ENCODE measurements at regions not wholly inside any gene's neighbourhood (a gene's known extent, or its start where the extent isn't known, plus 50 kb on each side); places are given as distances from the start of the nearest gene placed in this dataset.

- DNase-seq: no peak
- no peaks in the 10 kb centered on the region for H3K36me3 ChIP-seq (ENCODE audit: control insufficient read depth in 4 of 4, insufficient read depth in 4 of 4, low read length in 4 of 4)
These were observed 1464.7 kb downstream of the EFNA5 start for GRCh38 chr5:106205916-106206571.

GRCh38 chr5:106202035-106202434, 1468.7 kb downstream of the EFNA5 start:
- H3K9ac ChIP-seq (ENCODE audit: insufficient read depth in 1 of 2, low read length in 2 of 2): no peak overlapping the region
- TF ChIP-seq CTCF (IDR thresholded peaks at IDR 0.05; ENCODE audit: control extremely low read depth, extremely low read depth): no peak
- H3K4me1 ChIP-seq (ENCODE audit: control insufficient read depth in 5 of 5, insufficient read depth in 5 of 5, low read length in 5 of 5): no peaks in the 10 kb centered on the region
- H3K27me3 ChIP-seq (ENCODE audit: control insufficient read depth in 3 of 3, insufficient read depth in 3 of 3, low read length in 2 of 3): no peaks in the 10 kb centered on the region
- H3K27ac ChIP-seq (ENCODE audit: low read depth in 1 of 2, low read length in 1 of 2): no peak overlapping the region
- WGBS, 2 donors: 79 to 95% methylated on average over 2 of the region's 2 CpGs
- ATAC-seq (ENCODE audit: insufficient read depth, low FRiP score) (no peak), DNase-seq (no peak)
- no peaks in the 10 kb centered on the region for H3K36me3 ChIP-seq (ENCODE audit: control insufficient read depth in 4 of 4, insufficient read depth in 4 of 4, low read length in 4 of 4)
- no peak overlapping the region for H3K4me3 ChIP-seq
- H3K9me3 ChIP-seq (ENCODE audit: control insufficient read depth in 4 of 4, insufficient read depth in 3 of 4, low read length in 3 of 4): peaks cover 0 to 5% (median 0%) of the 10 kb centered on the region in 4 donors

More at GRCh38 chr5:106205916-106206571, 1464.7 kb downstream of the EFNA5 start:
- ATAC-seq (ENCODE audit: insufficient read depth, low FRiP score): no peak
- no peak overlapping the region for H3K4me3 ChIP-seq
- H3K9ac ChIP-seq (ENCODE audit: insufficient read depth in 1 of 2, low read length in 2 of 2): no peak overlapping the region
- no peak for TF ChIP-seq CTCF (IDR thresholded peaks at IDR 0.05; ENCODE audit: control extremely low read depth, extremely low read depth)
- H3K27ac ChIP-seq (ENCODE audit: low read depth in 1 of 2, low read length in 1 of 2): no peak overlapping the region
- H3K9me3 ChIP-seq (ENCODE audit: control insufficient read depth in 4 of 4, insufficient read depth in 3 of 4, low read length in 3 of 4): peaks cover 0 to 5% (median 0%) of the 10 kb centered on the region in 4 donors
- H3K27me3 ChIP-seq (ENCODE audit: control insufficient read depth in 3 of 3, insufficient read depth in 3 of 3, low read length in 2 of 3): no peaks in the 10 kb centered on the region
- H3K4me1 ChIP-seq (ENCODE audit: control insufficient read depth in 5 of 5, insufficient read depth in 5 of 5, low read length in 5 of 5): no peaks in the 10 kb centered on the region
- WGBS, 2 donors: 94 to 95% methylated on average over 21 to 25 of the region's 25 CpGs

GRCh38 chr5:106200971-106201370, 1469.8 kb downstream of the EFNA5 start:
- Histone ChIP-seq H3K4me1 (ENCODE audit: control insufficient read depth in 5 of 5, insufficient read depth in 5 of 5, low read length in 5 of 5) (no peaks in the 10 kb centered on the region), H3K27me3 (ENCODE audit: control insufficient read depth in 3 of 3, insufficient read depth in 3 of 3, low read length in 2 of 3) (no peaks in the 10 kb centered on the region), H3K9me3 (ENCODE audit: control insufficient read depth in 4 of 4, insufficient read depth in 3 of 4, low read length in 3 of 4) (peaks cover 0 to 1% (median 0%) of the 10 kb centered on the region in 4 donors), H3K27ac (ENCODE audit: low read depth in 1 of 2, low read length in 1 of 2) (no peak overlapping the region), H3K36me3 (ENCODE audit: control insufficient read depth in 4 of 4, insufficient read depth in 4 of 4, low read length in 4 of 4) (no peaks in the 10 kb centered on the region), H3K9ac (ENCODE audit: insufficient read depth in 1 of 2, low read length in 2 of 2) (no peak overlapping the region), H3K4me3 (no peak overlapping the region)
- DNase-seq (no peak), ATAC-seq (ENCODE audit: insufficient read depth, low FRiP score) (no peak)
- WGBS, 2 donors: 82 to 90% methylated on average over 4 of the region's 4 CpGs
- TF ChIP-seq CTCF (IDR thresholded peaks at IDR 0.05; ENCODE audit: control extremely low read depth, extremely low read depth): no peak
